ENCODE measurements at regions not wholly inside any gene's neighbourhood (a gene's known extent, or its start where the extent isn't known, plus 50 kb on each side); places are given as distances from the start of the nearest gene placed in this dataset.
"Not testable (repeated sequence)": the region's sequence is repeated elsewhere in the genome, so short reads cannot be mapped to it uniquely, and the experiment has no call there.

DNA sequence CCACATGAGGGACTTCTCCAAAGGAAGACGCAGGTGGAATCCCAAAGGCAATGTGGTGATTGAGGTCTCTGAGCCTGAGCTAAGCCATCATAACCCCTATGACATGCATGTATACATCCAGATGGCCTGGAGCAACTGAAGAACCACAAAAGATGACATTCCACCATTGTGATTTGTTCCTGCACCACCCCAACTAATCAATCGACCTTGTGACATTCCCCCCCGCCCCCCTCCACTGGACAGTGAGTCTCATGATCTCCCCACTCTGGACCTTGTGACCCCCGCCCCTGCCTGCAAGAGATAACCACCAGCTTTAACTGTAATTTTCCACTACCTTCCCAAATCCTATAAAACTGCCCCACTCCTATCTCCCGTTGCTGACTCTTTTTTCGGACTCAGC is 87.9 kb downstream of the VCPKMT start:
- TF ChIP-seq ISL1 (CRISPR knock-in tag; IDR thresholded peaks at IDR 0.05): no peak
- no peak for TF ChIP-seq GLIS3 (CRISPR knock-in tag; IDR thresholded peaks at IDR 0.05)
- TF ChIP-seq ZFP3 (CRISPR knock-in tag; IDR thresholded peaks at IDR 0.05): no peak
- no peak for TF ChIP-seq CSDC2 (CRISPR knock-in tag; IDR thresholded peaks at IDR 0.05)
- TF ChIP-seq ARNTL (CRISPR knock-in tag; IDR thresholded peaks at IDR 0.05; ENCODE audit: borderline replicate concordance, low read depth): no peak
- no peak for TF ChIP-seq PPARA (CRISPR knock-in tag; IDR thresholded peaks at IDR 0.05; ENCODE audit: borderline replicate concordance)
- TF ChIP-seq RARB (CRISPR knock-in tag; IDR thresholded peaks at IDR 0.05): no peak
- TF ChIP-seq, protein P1, sequence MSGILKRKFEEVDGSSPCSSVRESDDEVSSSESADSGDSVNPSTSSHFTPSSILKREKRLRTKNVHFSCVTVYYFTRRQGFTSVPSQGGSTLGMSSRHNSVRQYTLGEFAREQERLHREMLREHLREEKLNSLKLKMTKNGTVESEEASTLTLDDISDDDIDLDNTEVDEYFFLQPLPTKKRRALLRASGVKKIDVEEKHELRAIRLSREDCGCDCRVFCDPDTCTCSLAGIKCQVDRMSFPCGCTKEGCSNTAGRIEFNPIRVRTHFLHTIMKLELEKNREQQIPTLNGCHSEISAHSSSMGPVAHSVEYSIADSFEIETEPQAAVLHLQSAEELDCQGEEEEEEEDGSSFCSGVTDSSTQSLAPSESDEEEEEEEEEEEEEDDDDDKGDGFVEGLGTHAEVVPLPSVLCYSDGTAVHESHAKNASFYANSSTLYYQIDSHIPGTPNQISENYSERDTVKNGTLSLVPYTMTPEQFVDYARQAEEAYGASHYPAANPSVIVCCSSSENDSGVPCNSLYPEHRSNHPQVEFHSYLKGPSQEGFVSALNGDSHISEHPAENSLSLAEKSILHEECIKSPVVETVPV (CRISPR knock-in tag; IDR thresholded peaks at IDR 0.05): no peak
- no peak for TF ChIP-seq OSR1 (CRISPR knock-in tag; IDR thresholded peaks at IDR 0.05)
- TF ChIP-seq BACH2 (CRISPR knock-in tag; IDR thresholded peaks at IDR 0.05; ENCODE audit: borderline replicate concordance): no peak
- ATAC-seq: no peak

DNA sequence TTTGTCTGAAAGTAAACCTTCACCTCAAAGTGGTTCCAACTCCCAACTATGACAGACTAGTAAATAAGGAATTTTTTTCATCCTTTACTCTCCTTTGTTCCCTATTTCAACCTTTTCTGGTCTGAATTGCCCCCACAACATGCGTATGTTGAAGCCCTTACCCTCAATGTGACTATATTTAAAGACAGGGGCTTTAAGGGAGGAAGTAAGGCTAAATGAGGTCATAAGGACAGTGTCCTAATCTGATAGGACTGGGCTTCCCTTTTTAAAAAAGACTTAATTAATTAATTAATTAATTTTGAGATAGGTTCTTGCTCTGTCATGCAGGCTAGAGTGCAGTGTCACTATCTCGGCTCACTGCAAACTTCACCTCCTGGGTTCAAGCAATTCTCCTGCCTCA is 86.3 kb downstream of the VCPKMT start:
- no peak for ATAC-seq
- TF ChIP-seq, protein P2, sequence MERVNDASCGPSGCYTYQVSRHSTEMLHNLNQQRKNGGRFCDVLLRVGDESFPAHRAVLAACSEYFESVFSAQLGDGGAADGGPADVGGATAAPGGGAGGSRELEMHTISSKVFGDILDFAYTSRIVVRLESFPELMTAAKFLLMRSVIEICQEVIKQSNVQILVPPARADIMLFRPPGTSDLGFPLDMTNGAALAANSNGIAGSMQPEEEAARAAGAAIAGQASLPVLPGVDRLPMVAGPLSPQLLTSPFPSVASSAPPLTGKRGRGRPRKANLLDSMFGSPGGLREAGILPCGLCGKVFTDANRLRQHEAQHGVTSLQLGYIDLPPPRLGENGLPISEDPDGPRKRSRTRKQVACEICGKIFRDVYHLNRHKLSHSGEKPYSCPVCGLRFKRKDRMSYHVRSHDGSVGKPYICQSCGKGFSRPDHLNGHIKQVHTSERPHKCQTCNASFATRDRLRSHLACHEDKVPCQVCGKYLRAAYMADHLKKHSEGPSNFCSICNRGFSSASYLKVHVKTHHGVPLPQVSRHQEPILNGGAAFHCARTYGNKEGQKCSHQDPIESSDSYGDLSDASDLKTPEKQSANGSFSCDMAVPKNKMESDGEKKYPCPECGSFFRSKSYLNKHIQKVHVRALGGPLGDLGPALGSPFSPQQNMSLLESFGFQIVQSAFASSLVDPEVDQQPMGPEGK (CRISPR knock-in tag; IDR thresholded peaks at IDR 0.05; ENCODE audit: borderline replicate concordance): no peak
- TF ChIP-seq TCF4 (CRISPR knock-in tag; IDR thresholded peaks at IDR 0.05; ENCODE audit: borderline replicate concordance): no peak
- TF ChIP-seq CSDC2 (CRISPR knock-in tag; IDR thresholded peaks at IDR 0.05): no peak
- no peak for TF ChIP-seq ESRRG (CRISPR knock-in tag; IDR thresholded peaks at IDR 0.05)
- no peak for TF ChIP-seq GLIS3 (CRISPR knock-in tag; IDR thresholded peaks at IDR 0.05)
- TF ChIP-seq, protein P1 (CRISPR knock-in tag; IDR thresholded peaks at IDR 0.05): no peak
- no peak for TF ChIP-seq ARNTL (CRISPR knock-in tag; IDR thresholded peaks at IDR 0.05; ENCODE audit: borderline replicate concordance, low read depth)
- TF ChIP-seq, protein P3, sequence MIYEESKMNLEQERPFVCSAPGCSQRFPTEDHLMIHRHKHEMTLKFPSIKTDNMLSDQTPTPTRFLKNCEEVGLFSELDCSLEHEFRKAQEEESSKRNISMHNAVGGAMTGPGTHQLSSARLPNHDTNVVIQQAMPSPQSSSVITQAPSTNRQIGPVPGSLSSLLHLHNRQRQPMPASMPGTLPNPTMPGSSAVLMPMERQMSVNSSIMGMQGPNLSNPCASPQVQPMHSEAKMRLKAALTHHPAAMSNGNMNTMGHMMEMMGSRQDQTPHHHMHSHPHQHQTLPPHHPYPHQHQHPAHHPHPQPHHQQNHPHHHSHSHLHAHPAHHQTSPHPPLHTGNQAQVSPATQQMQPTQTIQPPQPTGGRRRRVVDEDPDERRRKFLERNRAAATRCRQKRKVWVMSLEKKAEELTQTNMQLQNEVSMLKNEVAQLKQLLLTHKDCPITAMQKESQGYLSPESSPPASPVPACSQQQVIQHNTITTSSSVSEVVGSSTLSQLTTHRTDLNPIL (CRISPR knock-in tag; IDR thresholded peaks at IDR 0.05; ENCODE audit: low read depth): no peak
- TF ChIP-seq ZC3H10 (CRISPR knock-in tag; IDR thresholded peaks at IDR 0.05): no peak
- no peak for TF ChIP-seq ZFP3 (CRISPR knock-in tag; IDR thresholded peaks at IDR 0.05)
- TF ChIP-seq ZFP30 (CRISPR knock-in tag; IDR thresholded peaks at IDR 0.05): no peak
- TF ChIP-seq OSR1 (CRISPR knock-in tag; IDR thresholded peaks at IDR 0.05): no peak
- TF ChIP-seq RARB (CRISPR knock-in tag; IDR thresholded peaks at IDR 0.05): no peak

DNA sequence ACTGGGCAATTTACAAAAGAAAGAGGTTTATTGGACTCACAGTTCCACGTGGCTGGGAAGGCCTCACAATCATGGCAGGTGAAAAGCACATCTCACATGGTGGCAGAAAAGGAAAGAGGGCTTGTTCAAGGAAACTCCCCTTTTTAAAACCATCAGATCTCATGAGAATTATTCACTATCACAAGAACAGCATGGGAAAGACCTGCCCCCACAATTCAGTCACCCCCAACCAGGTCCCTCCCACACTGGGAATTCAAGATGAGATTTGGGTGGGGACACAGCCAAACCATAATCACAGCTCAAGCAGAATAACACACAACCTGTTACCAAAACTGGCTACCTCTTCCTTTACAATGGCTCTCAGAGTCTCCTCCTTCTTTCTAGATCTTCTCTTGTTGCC is 85.5 kb downstream of the VCPKMT start:
- ATAC-seq: not testable (repeated sequence)

DNA sequence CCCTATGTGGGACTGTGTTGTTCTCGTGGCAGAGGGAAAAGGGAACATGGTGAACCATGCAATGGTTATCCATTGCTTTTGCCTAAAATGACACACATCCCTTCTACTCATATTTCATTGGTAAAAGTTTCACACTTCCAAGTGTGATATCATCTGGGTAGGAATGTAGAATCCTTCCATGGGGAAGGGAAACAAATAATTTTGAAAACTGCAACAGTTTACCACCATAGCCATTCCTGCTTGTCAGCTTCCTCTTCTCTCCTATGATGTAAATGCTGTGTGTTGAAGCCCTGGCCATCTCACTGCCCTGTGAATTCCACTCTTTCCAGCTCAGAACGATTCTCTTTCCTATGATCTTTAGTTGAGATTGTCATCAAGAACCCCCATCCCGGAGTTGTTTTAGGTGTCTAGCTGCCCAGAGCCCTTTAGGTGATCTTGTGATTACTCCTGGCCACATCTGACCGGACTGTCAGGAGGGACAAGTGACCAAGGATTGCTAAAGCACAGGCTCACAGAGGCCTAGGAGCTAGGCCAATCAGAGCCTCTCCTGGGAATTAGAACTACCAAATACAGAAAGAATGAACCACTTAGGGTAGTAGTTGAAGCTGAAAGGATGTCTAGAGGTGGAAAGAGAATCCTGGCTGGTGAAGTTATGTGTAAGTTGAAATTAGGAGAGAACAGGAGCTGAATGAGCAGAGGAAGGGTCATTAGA is 84.6 kb downstream of the VCPKMT start:
- ATAC-seq: peak; percentile 40; the same call in 2 of the 3 replicates

DNA sequence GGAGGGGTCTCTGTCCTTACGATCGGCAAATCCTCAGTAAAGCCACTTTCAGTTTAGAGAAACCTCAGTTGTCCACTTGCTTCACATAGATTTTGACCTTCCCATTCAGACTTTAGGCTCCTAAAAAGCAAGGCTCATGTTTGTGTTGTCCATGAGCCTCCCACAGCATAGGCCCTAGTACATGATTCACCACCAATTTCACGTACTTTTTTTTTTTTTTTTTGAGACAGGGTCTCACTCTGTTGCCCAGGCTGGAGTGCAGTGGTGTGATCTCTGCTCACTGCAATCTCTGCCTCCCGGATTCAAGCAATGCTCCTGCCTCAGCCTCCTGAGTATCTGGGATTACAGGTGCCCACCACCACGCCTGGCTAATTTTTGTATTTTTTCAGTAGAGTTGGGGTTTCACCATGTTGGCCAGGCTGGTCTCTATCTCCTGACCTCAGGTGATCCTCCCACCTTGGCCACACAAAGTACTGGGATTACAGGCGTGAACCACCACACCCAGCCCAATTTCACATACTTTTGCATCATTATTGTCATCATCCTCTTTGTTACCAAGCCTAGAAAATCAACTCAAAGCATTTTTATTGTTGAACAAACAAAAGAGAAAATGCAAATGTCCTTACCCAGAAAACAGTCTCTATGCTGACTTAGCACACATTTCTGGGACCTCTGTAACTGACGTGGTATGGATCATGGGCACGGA is 83.8 kb downstream of the VCPKMT start:
- ATAC-seq: not testable (repeated sequence)

More for the DNA sequence above, 84.6 kb downstream of the VCPKMT start:
- TF ChIP-seq ZNF70 (CRISPR knock-in tag; IDR thresholded peaks at IDR 0.05): no peak
- TF ChIP-seq, protein P1 (CRISPR knock-in tag; IDR thresholded peaks at IDR 0.05): no peak
- TF ChIP-seq ESRRG (CRISPR knock-in tag; IDR thresholded peaks at IDR 0.05): no peak
- TF ChIP-seq ARNTL (CRISPR knock-in tag; IDR thresholded peaks at IDR 0.05; ENCODE audit: borderline replicate concordance, low read depth): no peak
- TF ChIP-seq, protein P3 (CRISPR knock-in tag; IDR thresholded peaks at IDR 0.05; ENCODE audit: low read depth): no peak
- TF ChIP-seq, protein P2 (CRISPR knock-in tag; IDR thresholded peaks at IDR 0.05; ENCODE audit: borderline replicate concordance): no peak
